SW480 (cell line): ENCODE measurements at regions not wholly inside any gene's neighbourhood (a gene's known extent, or its start where the extent isn't known, plus 50 kb on each side); places are given as distances from the start of the nearest gene placed in this dataset.

Source experiments
- DNase-seq: peaks from one replicate; pipeline ENCODE4 v3.0.0-alpha.2; 2016; ENCODE audit warnings: low spot score

DNA sequence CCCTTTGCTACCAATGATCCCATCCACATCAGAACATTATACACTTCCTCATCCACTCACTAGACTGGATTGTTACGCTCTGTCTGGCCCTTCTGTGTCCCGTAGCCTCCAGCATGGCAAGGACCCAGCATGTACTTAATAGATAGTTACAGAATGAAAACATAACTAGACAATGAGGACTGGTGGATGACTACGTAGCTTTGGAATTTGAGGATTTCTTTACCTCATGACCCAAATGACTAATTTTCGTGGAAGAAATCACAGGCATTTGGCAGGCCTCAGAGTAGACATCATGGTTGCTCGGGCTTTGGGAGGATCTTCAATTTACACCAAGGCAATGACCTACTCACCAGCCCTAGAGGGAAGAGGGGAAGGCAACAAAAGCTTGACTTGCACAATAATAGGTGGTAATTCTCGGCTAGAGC, 299.8 kb downstream of the TLE1 start:
- DNase-seq, result peak; percentile 52

- peak; percentile 16 for DNase-seq
Observed at GRCh38 chr9:81388831-81389230, 300.5 kb downstream of the TLE1 start.

- DNase-seq, result no peak
Observed at GRCh38 chr9:81387360-81388106, 301.8 kb downstream of the TLE1 start.

GRCh38 chr9:81384911-81385310, 304.4 kb downstream of the TLE1 start:
- DNase-seq, result no peak

DNA sequence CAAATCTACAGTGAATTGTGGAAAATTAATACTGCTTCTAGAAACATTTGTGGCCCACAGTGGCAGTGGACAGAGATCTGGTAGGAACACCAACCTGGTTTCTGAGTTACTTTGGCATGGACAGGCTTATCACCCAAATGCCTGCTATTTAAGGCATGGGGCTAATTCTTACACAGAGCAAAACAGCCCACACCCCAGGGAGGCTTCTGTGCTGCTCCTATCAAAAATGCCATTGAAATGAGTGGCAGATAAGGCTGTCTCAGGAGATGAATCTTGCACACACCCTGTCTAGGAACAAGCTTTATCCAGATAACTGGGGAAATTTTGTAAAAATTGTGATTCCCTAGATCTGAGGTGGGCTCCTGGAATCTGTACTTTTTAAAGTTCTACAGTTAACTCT, 307.1 kb downstream of the TLE1 start:
- no peak for DNase-seq

DNA sequence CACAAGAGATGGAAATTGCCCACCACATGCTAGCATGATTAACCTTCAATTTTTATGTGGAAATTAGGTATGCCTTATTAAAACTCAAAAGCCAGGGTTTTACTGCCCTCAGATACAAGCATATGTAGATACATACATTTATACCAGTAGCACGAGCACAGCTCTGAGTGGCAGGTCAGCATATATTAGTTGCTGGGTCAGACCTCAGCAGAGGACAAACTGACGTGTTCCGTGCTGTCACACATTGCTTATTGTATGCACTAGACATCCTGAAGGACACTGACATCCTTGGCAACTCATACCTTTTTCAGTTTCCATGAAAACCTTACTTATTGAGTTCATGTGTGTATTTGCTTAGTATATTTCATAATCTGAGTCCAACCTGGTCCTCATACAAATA, 307.7 kb downstream of the TLE1 start:
- DNase-seq, result no peak

- DNase-seq, result no peak
Observed at GRCh38 chr9:81380504-81381359, 308.6 kb downstream of the TLE1 start.

DNA sequence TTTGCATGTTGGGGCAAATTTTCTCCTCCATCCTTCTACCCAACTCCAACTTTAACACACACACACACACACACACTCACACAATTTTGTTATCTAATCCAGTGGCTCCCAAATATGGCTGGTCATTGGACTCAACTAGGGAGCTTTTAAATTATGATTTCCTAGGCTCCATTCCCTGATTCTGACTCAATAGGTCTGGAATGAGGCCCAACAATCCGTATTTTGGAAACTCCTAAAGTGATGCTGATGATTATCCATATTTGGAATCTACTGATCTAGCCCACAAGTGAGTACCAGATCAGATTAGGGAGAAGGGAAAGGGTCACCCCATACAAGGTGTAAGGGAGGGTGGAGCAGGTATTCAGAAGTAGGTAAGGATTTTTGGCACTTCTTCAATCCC, 309.7 kb downstream of the TLE1 start:
- DNase-seq, result no peak

DNA sequence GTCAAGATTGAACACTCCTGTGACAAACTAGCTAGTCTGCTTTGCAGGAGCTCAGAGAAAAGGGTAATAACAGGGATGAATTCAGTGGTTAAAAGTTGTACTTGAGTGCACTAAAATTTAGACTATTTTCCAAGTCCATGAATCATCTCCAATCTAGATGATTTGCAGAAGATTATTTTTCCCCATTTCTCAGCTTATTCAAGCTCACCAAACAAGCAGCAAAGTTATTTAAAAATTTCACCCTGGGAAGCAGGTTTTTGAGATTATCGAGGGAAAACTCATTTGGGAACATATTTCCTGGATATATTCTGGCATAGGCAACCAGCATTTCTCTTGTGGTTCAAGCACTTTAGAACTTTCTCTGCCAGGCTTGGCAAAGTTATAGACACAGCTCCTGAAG, 311.4 kb downstream of the TLE1 start:
- no peak for DNase-seq

DNA sequence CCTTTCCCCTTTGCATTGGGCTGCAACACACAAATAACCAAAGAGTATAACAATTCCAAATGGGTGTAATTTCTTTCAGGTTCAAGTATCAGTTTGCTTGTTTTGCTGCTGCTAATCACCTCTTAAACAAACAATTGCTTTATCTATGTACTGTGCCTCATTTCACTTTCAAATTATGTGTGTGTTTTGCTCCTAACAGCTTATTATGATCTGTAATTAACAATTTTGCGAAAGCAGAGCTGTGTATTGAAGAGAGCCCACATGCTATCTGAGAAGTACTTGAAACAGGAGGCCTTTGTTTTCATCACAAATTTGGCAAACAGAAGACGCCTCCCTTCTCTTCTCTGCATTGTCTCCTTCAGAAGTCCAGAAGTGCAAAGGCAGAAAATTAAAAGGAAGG, 312.0 kb downstream of the TLE1 start:
- DNase-seq, result no peak

DNA sequence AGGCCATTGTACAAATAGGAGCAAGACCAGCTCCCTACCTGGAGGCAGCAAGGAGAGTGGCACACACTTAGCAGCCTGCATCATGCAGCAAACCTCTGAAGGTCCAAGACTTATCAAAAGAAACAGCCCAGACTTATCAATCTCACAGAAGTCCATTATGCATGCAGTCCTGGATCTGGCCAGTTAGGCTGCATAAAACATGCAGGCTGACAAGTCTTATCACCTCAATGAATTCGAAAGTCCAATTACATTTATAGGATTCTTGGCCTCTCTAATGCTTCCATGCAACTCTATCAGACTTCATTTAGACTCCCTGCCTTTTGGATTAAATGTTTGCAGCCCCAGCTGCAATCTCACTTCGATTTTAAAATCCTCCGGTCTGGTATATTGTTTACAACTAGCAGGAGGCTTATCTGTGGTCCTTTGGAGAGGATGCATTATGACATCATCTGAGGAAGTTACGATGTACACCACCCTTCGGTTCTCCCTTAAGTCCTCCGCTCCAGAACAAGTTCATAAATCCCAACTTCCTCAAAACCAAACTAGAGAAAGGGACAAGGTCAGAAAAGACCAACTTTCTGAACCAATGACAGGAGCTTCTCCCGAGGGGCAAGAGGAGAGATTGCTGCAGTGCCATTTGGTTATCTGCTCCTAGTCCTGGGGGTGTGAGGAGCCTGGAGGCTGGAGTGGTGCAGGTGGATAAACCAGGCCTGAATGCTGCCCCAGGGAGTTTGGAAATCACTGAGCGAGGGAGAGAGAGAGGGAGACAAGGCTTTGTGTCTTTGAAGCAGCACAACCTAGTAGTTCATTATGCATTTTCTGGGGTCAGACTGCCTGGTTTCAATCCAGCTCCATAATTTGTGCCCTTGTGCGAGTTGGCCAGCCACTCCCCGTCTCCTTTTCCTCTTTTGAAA, 313.9 kb downstream of the TLE1 start:
- DNase-seq, result no peak

- no peak for DNase-seq
Observed at GRCh38 chr9:81374459-81375186, 314.7 kb downstream of the TLE1 start.

DNA sequence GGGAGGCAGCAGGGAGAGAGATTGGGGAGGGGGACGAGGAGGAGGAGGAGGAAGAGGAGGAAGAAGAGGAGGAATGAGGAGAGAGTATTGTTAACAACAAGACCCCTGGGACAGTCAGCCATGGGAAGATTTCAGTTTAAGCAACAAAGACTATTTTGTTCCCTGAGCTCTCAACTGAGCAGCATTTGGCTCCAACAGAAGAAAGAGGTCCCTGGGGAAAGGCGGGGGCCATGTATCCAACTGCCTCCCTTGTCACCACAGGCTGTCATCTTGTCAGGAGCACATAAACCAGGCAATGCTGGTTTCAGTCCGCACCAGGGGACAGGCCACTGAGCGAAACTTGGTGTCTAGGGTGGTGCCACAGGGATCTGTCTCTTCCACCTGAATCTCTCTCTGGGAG, 316.1 kb downstream of the TLE1 start:
- DNase-seq, result no peak

DNA sequence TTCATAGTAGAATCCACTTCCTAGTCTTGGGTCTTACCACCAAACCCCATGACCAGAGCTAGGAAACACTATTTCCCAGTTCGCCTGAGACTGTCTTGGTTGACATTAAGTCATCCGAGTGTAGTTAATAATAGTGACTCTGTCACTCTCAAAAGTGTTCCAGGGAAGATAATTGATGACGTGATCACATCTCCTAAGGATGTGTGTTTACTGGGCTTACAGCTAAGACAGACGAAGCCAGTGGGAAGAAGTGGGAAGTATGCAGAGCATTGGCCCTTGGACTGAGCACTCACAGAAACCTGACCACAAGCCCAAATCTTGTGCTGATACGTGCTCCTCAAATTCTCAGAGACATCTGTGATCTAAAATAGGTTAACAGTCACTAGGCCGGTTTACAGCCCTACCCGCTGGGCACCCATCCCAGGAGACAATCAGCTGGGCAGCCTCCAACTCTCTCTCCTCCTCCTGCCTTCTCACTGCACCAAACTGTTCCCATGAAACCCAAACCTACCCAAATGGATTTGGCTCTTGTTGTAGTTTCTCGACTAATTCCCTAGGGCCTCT, 316.6 kb downstream of the TLE1 start:
- no peak for DNase-seq

GRCh38 chr9:81371824-81372223, 317.5 kb downstream of the TLE1 start:
- DNase-seq, result no peak

DNA sequence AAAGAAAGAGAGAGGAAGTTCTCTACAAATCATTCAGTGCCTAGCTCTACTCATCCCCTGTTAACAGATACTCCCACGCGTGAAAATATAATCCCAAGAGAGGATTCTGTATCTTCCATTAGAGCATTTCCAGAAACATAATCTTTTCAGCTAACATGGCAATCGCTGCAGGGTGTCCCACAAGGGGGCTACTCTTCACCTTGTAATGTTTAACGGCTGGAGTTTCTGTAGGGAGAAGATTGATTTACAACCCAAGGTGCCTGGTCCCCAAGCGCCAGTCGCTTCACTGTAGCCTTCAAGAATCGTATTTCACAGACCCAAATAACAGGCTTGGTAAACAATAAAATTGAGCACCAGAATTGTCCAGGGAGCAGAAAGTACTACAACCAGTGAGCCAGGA, 318.7 kb downstream of the TLE1 start:
- DNase-seq, result no peak

DNA sequence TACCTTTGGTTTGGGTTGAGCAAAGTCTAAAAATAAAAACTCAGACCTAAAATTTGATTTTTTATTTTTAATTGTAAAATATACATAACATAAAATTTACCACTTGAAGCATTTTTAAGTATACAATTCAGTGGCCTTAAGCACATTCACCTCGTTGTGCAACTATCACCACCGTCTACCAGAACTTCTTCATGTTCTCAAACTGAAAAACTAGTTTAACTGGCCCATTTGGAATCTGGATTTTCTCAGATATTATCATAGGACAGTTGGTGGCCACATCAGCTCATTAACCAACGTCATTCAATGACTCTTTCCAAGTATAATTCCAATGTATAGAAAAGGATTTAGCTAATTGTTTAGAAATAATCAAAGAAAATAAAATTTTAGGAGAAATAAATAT, 319.3 kb downstream of the TLE1 start:
- no peak for DNase-seq

DNA sequence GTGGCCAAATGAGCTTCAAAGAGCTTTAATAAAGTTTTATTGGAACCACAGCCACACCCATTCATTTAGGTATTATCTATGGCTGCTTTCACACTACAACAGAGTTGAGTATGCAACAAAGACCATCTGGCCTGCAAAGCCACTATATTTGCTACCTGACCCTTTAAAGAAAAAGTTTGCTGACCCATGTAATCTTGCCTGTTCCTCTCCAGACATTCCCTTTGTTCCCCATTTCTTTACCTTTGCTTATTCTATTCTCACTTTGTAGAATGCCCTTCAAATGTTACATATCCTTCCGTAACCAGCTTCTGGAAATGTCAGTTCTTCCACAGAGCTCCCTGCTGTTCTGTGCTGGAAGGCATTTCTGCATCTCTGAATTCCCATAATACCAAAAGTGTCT, 320.2 kb downstream of the TLE1 start:
- DNase-seq, result no peak

- DNase-seq, result no peak
Observed at GRCh38 chr9:81363916-81364480, 325.3 kb downstream of the TLE1 start.

- no peak for DNase-seq
Observed at GRCh38 chr9:81361296-81361695, 328.1 kb downstream of the TLE1 start.

- no peak for DNase-seq
Observed at GRCh38 chr9:81351166-81351565, 338.2 kb downstream of the TLE1 start.
